ENCODE measurements at regions not wholly inside any gene's neighbourhood (a gene's known extent, or its start where the extent isn't known, plus 50 kb on each side); places are given as distances from the start of the nearest gene placed in this dataset.
A peak's percentile ranks its signal among the peaks of the same experiment; 100 is the strongest.
"Not testable (repeated sequence)": the region's sequence is repeated elsewhere in the genome, so short reads cannot be mapped to it uniquely, and the experiment has no call there.

DNA sequence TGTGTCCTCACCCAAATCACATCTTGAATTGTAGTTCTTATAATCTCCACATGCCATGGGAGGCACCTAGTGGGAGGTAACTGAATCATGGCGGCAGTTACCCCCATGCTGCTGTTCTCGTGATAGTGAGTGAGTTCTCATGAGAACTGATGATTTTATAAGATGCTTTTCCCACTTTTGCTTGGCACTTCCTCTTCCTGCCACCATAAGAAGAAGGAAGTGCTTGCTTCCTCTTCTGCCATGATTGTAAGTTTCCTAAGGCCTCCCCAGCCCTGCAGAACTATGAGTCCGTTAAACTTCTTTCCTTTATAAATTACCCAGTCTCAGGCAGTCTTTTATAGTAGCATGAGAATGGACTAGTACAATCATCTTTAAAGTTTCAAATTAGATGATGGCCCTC, 902.4 kb upstream of the PIK3C3 start:
- intact Hi-C loops (cut with micrococcal nuclease) = no loop called here
- no peak overlapping the region for H3K27ac Mint-ChIP-seq (ENCODE audit: low read depth, unreplicated experiment)
- no TSS peak for BruUV-seq (replicated peaks)

DNA sequence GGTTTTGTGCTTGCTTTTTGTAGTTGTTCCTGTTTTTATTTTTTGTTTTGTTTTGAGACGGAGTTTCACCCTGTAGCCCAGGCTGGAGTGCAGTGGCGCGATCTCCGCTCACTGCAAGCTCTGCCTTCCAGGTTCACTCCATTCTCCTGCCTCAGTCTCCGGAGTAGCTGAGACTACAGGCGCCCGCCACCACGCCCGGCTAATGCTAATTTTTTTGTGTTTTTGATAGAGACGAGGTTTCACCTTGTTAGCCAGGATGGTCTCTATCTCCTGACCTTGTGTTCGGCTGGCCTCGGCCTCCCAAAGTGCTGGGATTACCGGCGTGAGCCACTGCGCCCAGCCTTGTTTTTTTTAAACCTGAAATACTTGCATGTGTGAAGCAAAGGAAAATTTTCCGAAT, 908.8 kb upstream of the PIK3C3 start:
- H3K36me3 Mint-ChIP-seq (ENCODE audit: insufficient read depth, unreplicated experiment); H3K9me3 Mint-ChIP-seq (ENCODE audit: unreplicated experiment); POLR2A ChIA-PET; DNase-seq (ENCODE audit: unreplicated experiment); H3K4me1 Mint-ChIP-seq (ENCODE audit: insufficient read depth, unreplicated experiment); H3K27ac Mint-ChIP-seq (ENCODE audit: low read depth, unreplicated experiment); H3K4me3 Mint-ChIP-seq (ENCODE audit: unreplicated experiment); H3K27me3 Mint-ChIP-seq (ENCODE audit: insufficient read depth, unreplicated experiment); intact Hi-C loops (cut with micrococcal nuclease); BruUV-seq (replicated peaks): not testable (repeated sequence)
- CTCF ChIA-PET = interaction anchor here (0.6 kb wide), 1 partner anchor 19 kb away, joined by 3 read pairs; no protein-coding TSS in a partner anchor

More for the DNA sequence above, 902.4 kb upstream of the PIK3C3 start:
- Mint-ChIP-seq H3K4me3 (ENCODE audit: unreplicated experiment) (no peak overlapping the region), H3K9me3 (ENCODE audit: unreplicated experiment) (peaks cover 7% of the 10 kb centered on the region), H3K27me3 (ENCODE audit: insufficient read depth, unreplicated experiment) (no peaks in the 10 kb centered on the region), H3K4me1 (ENCODE audit: insufficient read depth, unreplicated experiment) (no peaks in the 10 kb centered on the region), H3K36me3 (ENCODE audit: insufficient read depth, unreplicated experiment) (no peaks in the 10 kb centered on the region)
- CTCF ChIA-PET = no interaction called here
- DNase-seq (ENCODE audit: unreplicated experiment) = no peak
- POLR2A ChIA-PET = no interaction called here
- TF ChIP-seq, protein P1, sequence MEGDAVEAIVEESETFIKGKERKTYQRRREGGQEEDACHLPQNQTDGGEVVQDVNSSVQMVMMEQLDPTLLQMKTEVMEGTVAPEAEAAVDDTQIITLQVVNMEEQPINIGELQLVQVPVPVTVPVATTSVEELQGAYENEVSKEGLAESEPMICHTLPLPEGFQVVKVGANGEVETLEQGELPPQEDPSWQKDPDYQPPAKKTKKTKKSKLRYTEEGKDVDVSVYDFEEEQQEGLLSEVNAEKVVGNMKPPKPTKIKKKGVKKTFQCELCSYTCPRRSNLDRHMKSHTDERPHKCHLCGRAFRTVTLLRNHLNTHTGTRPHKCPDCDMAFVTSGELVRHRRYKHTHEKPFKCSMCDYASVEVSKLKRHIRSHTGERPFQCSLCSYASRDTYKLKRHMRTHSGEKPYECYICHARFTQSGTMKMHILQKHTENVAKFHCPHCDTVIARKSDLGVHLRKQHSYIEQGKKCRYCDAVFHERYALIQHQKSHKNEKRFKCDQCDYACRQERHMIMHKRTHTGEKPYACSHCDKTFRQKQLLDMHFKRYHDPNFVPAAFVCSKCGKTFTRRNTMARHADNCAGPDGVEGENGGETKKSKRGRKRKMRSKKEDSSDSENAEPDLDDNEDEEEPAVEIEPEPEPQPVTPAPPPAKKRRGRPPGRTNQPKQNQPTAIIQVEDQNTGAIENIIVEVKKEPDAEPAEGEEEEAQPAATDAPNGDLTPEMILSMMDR (IDR thresholded peaks at IDR 0.05; ENCODE audit: unreplicated experiment) = no peak

DNA sequence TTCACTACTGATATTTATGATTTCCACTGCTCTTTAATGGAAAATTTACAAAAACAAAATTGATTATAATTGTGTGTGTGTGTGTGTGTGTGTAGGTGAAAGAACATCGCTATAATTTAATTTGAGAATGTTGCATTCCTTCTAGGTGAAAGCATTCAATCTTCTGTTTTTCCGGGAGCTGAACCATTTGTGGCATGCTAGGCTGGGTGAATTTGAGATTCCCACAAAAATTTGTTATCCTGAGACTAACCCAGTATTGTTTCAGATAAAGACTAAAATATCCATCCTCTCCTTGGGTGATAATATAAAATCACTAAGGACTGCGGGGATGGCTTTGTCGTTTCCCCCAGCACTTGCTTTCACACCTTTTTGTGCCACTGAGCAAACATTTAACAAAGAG, 911.2 kb upstream of the PIK3C3 start:
- intact Hi-C loops (cut with micrococcal nuclease) = no loop called here
- ChIA-PET POLR2A (no interaction called here), CTCF (no interaction called here)
- DNase-seq (ENCODE audit: unreplicated experiment) = no peak
- Mint-ChIP-seq H3K27ac (ENCODE audit: low read depth, unreplicated experiment) (no peak overlapping the region), H3K9me3 (ENCODE audit: unreplicated experiment) (no peaks in the 10 kb centered on the region), H3K36me3 (ENCODE audit: insufficient read depth, unreplicated experiment) (no peaks in the 10 kb centered on the region), H3K4me1 (ENCODE audit: insufficient read depth, unreplicated experiment) (no peaks in the 10 kb centered on the region), H3K27me3 (ENCODE audit: insufficient read depth, unreplicated experiment) (no peaks in the 10 kb centered on the region), H3K4me3 (ENCODE audit: unreplicated experiment) (no peak overlapping the region)
- TF ChIP-seq, protein P1 (IDR thresholded peaks at IDR 0.05; ENCODE audit: unreplicated experiment) = no peak
- no TSS peak for BruUV-seq (replicated peaks)

DNA sequence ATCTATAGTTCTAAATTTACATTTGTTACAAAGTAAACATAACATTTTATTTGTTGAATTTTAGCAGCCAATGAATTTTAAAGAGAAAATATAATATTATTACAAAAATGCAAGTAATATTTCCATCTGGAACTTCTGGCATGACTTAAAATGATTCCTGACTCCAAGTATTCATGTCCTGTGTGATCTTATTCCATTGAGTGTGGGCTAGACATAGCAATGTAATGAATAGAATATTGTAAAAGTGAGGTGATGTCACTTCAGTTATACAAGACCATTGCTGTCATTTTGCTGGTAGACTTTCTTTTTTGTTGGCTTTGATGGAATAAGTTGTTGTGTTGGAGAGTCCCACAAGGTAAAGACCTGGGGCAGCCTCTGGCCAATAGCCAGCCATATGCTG, 912.2 kb upstream of the PIK3C3 start:
- no peaks in the 10 kb centered on the region for H3K27me3 Mint-ChIP-seq (ENCODE audit: insufficient read depth, unreplicated experiment)
- BruUV-seq (replicated peaks) = no TSS peak
- no peak overlapping the region for H3K27ac Mint-ChIP-seq (ENCODE audit: low read depth, unreplicated experiment)
- intact Hi-C loops (cut with micrococcal nuclease) = no loop called here
- no peak for DNase-seq (ENCODE audit: unreplicated experiment)
- TF ChIP-seq, protein P1 (IDR thresholded peaks at IDR 0.05; ENCODE audit: unreplicated experiment) = no peak
- CTCF ChIA-PET = no interaction called here
- peaks cover 6% of the 10 kb centered on the region for H3K4me1 Mint-ChIP-seq (ENCODE audit: insufficient read depth, unreplicated experiment)
- no peaks in the 10 kb centered on the region for H3K36me3 Mint-ChIP-seq (ENCODE audit: insufficient read depth, unreplicated experiment)
- H3K4me3 Mint-ChIP-seq (ENCODE audit: unreplicated experiment) = no peak overlapping the region
- POLR2A ChIA-PET = interaction anchor here (1.7 kb wide), 1 partner anchor 17 kb away, joined by 3 read pairs; no protein-coding TSS in a partner anchor
- no peaks in the 10 kb centered on the region for H3K9me3 Mint-ChIP-seq (ENCODE audit: unreplicated experiment)

DNA sequence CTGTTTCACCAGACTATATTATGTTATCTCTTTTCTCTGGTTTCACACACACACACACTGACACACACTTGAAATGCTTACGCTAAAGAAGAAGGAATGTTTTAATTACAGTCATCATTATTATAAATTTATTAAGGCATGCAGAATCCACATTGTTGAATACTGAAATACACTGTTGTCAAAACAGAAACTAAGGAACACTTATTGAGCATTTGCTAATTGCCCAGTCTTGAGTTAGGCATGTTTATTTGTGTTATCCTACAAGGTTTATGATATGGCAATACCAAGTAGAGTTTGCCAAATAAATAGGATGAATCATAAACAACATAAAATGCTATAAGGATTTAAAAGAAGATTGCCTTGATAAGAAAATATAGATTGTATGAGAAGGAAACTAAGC, 917.0 kb upstream of the PIK3C3 start:
- H3K36me3 Mint-ChIP-seq (ENCODE audit: insufficient read depth, unreplicated experiment) = no peaks in the 10 kb centered on the region
- ChIA-PET POLR2A (no interaction called here), CTCF (no interaction called here)
- peak overlapping the region; percentile 30 for H3K27ac Mint-ChIP-seq (ENCODE audit: low read depth, unreplicated experiment)
- no TSS peak for BruUV-seq (replicated peaks)
- peak; percentile 8 for DNase-seq (ENCODE audit: unreplicated experiment)
- no peak overlapping the region for H3K4me3 Mint-ChIP-seq (ENCODE audit: unreplicated experiment)
- H3K27me3 Mint-ChIP-seq (ENCODE audit: insufficient read depth, unreplicated experiment) = no peaks in the 10 kb centered on the region
- no peaks in the 10 kb centered on the region for H3K9me3 Mint-ChIP-seq (ENCODE audit: unreplicated experiment)
- TF ChIP-seq, protein P1 (IDR thresholded peaks at IDR 0.05; ENCODE audit: unreplicated experiment) = no peak
- peaks cover 17% of the 10 kb centered on the region for H3K4me1 Mint-ChIP-seq (ENCODE audit: insufficient read depth, unreplicated experiment)
- intact Hi-C loops (cut with micrococcal nuclease) = no loop called here

Data from MCF 10A (cell line).